T-helper 17 cell (primary cell): ENCODE measurements at regions not wholly inside any gene's neighbourhood (a gene's known extent, or its start where the extent isn't known, plus 50 kb on each side); places are given as distances from the start of the nearest gene placed in this dataset.

Experiments used
- ATAC-seq: fragments of 150-1000 bp; cut with Tn5 transposase; 2 replicates; pipeline ENCODE4 v1.10.0; 2021; ENCODE audit warnings: mild to moderate bottlenecking, moderate library complexity
- DNase-seq, 3 donors: peaks; one replicate each; pipeline versions ENCODE4 v3.0.0 to v3.0.0-alpha.2; 2020 to 2021
- H3K9me3 ChIP-seq: one replicate; pipeline ENCODE4 v1.7.0; 2013; ENCODE audit warnings: low read length, mild to moderate bottlenecking; ENCODE audit not compliant: control insufficient read depth, poor library complexity, severe bottlenecking
- H3K27ac Mint-ChIP-seq: one replicate; pipeline ENCODE4 v1.8.0; 2022; ENCODE audit warnings: mild to moderate bottlenecking, moderate library complexity, mixed read lengths
- H3K27me3 Mint-ChIP-seq: one replicate; pipeline ENCODE4 v1.8.0; 2022; ENCODE audit warnings: mixed read lengths
- H3K36me3 Mint-ChIP-seq: one replicate; pipeline ENCODE4 v1.8.0; 2022; ENCODE audit warnings: low read depth, mixed read lengths
- H3K4me1 Mint-ChIP-seq: one replicate; pipeline ENCODE4 v1.8.0; 2022; ENCODE audit warnings: mild to moderate bottlenecking, mixed read lengths
- H3K4me3 Mint-ChIP-seq: one replicate; pipeline ENCODE4 v1.8.0; 2022; ENCODE audit warnings: mild to moderate bottlenecking, moderate library complexity, mixed read lengths

DNA sequence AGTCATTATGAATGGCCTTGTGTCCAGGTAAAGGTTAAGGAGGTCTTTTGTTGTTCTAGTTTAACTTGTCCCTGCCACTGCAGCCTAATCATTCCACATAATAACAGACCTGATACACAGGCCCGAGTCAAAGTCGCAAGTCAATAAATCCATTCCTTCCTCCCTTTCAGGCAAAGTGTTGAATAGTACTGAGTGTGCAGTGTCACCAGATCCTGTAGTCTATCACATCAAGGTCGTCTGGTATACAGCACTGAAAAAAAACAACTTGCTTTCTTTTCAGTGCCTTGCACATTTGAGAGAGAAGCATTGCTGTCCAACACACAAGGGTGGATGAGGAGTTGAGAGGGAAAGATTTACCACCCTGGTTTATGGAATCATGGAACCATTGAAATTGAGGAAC lies 606.2 kb downstream of the BCL11A start:
- DNase-seq (no peak), ATAC-seq (no peak)
- Mint-ChIP-seq H3K27me3 (peaks cover 19% of the 10 kb centered on the region), H3K36me3 (no peaks in the 10 kb centered on the region), H3K4me1 (no peaks in the 10 kb centered on the region), H3K27ac (no peak overlapping the region), H3K4me3 (no peak overlapping the region)
- H3K9me3 ChIP-seq: no peaks in the 10 kb centered on the region

DNA sequence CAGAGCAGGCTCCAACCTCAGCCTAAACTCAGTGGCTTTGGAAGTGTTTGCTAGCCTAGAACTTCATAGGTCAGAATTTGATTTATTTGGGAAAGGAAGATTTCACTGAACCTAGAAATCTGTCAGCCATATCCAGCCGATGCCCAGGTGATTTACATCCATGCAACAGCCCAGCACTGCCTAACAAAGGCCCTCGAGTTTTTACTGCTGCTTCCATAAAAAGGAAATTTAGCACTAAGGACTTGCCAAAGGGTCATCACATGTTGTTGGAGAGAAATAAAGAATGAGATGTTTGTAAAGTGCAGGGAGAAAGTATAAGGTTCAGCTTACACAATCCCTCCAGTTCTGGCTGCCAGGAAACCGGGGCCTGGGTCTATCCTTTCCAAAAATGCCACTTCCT lies 614.2 kb downstream of the BCL11A start:
- Mint-ChIP-seq H3K36me3 (no peaks in the 10 kb centered on the region), H3K4me1 (no peaks in the 10 kb centered on the region), H3K27me3 (peaks cover 3% of the 10 kb centered on the region), H3K4me3 (no peak overlapping the region), H3K27ac (no peak overlapping the region)
- DNase-seq: no peak
- H3K9me3 ChIP-seq: no peaks in the 10 kb centered on the region
- no peak for ATAC-seq

DNA sequence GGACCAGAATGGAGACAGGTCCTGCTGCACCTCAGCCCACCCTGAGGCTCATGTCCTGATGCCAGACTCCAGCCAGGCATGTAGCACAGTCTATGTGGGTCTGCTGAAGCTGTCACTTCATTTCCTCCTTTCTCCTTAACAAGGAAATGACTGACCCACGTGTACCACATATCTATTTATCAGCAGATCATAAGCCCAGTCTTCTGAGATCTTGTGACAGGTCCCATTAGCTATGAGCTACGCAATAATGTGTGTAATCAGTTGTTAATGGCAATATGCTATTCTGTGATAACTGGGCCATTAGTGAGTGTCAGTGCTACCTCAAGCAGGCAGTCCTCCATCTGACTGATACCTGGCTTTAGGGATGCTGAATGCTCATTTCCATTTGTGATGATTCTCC lies 615.3 kb downstream of the BCL11A start:
- no peak overlapping the region for H3K4me3 Mint-ChIP-seq
- no peak for ATAC-seq
- no peak for DNase-seq
- no peaks in the 10 kb centered on the region for H3K36me3 Mint-ChIP-seq
- no peaks in the 10 kb centered on the region for H3K27me3 Mint-ChIP-seq
- H3K9me3 ChIP-seq: no peaks in the 10 kb centered on the region
- no peaks in the 10 kb centered on the region for H3K4me1 Mint-ChIP-seq
- no peak overlapping the region for H3K27ac Mint-ChIP-seq

DNA sequence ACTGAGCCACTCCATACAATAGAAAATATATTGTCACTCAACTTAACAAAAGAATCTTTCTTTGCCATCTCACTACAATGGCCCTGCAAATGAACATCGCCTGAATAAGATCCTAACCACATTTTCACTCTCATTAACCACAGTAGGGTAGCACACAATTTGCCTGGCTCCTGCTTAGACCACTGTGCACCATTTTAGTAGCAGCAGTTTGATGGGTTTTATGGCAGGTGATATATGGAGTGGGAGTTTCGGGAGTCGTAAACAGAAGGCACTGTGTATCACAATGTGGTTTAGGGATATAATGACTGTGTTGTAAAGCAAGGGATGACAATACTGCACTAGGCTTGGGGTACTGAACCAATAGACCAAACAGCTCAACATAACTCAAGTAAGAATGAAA lies 617.4 kb downstream of the BCL11A start:
- no peaks in the 10 kb centered on the region for H3K36me3 Mint-ChIP-seq
- H3K27me3 Mint-ChIP-seq: no peaks in the 10 kb centered on the region
- H3K4me3 Mint-ChIP-seq: no peak overlapping the region
- H3K4me1 Mint-ChIP-seq: no peaks in the 10 kb centered on the region
- DNase-seq (no peak), ATAC-seq (no peak)
- H3K9me3 ChIP-seq: no peaks in the 10 kb centered on the region
- no peak overlapping the region for H3K27ac Mint-ChIP-seq

DNA sequence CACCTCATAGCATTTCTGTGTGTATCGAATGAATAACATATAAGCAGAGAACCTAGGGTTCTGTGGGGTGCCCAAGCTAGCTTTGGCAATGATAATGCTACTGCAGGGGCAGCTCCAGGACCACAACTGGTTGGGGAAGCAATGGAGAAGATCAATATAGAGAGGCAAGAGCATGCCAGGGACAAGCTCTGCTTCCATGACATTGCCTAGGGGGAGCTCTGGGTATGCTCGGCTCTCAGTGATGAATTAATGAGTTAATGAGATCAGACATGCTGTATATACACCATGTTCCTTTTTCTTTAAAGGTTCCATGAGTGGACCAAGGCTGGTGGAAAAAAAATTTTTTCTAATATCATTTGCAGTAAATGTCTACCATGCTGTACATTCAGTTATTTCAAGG lies 618.4 kb downstream of the BCL11A start:
- H3K4me1 Mint-ChIP-seq: no peaks in the 10 kb centered on the region
- no peaks in the 10 kb centered on the region for H3K36me3 Mint-ChIP-seq

DNA sequence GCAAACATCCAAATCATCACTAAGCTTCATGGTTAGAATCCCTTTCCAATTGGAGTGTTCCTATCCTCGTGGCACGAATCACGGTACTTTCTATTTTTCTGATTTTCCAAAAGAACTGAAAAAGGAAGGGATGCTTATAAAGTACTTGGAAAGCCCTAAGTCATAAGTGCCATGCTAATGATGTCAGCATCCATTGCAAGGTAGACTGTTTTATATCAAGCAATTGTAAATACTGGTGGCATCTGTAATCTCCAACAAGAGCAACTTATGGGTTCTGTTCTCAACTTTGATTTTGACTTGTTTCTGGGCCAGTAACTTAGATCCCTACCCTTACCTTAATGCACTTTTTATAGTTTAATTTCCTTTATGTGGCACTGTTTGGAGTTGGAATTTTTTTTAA lies 619.5 kb downstream of the BCL11A start:
- ATAC-seq (no peak), DNase-seq (no peak)
- no peaks in the 10 kb centered on the region for H3K4me1 Mint-ChIP-seq
- no peaks in the 10 kb centered on the region for H3K27me3 Mint-ChIP-seq
- H3K4me3 Mint-ChIP-seq: no peak overlapping the region
- H3K9me3 ChIP-seq: no peaks in the 10 kb centered on the region
- H3K27ac Mint-ChIP-seq: no peak overlapping the region
- H3K36me3 Mint-ChIP-seq: no peaks in the 10 kb centered on the region

More for the DNA sequence above, 618.4 kb downstream of the BCL11A start:
- ATAC-seq (no peak), DNase-seq (no peak)
- H3K4me3 Mint-ChIP-seq: no peak overlapping the region
- no peak overlapping the region for H3K27ac Mint-ChIP-seq
- H3K9me3 ChIP-seq: no peaks in the 10 kb centered on the region
- no peaks in the 10 kb centered on the region for H3K27me3 Mint-ChIP-seq

DNA sequence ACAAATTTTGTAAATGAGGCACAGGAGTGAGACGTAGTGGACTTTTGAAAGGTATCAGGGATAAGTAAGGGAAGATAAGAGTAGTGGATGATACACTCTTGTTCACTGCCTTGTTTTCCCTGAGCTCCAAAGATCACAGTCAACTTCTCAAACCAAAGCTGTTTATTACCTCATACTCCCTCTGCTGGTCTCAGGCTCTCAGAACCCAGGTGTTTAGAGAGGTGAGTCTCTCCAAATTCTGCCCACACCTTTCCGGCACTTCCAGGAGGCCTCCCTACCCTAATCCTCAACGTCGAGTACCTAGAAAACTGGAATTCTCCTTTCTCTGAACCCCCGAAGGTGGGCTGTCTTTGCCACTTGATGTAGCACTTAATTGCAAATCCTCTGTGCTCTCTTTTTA lies 621.1 kb downstream of the BCL11A start:
- no peak overlapping the region for H3K27ac Mint-ChIP-seq
- no peak overlapping the region for H3K4me3 Mint-ChIP-seq
- H3K9me3 ChIP-seq: no peaks in the 10 kb centered on the region
- H3K36me3 Mint-ChIP-seq: no peaks in the 10 kb centered on the region
- DNase-seq: no peak
- ATAC-seq: no peak
- H3K4me1 Mint-ChIP-seq: no peaks in the 10 kb centered on the region
- no peaks in the 10 kb centered on the region for H3K27me3 Mint-ChIP-seq

DNA sequence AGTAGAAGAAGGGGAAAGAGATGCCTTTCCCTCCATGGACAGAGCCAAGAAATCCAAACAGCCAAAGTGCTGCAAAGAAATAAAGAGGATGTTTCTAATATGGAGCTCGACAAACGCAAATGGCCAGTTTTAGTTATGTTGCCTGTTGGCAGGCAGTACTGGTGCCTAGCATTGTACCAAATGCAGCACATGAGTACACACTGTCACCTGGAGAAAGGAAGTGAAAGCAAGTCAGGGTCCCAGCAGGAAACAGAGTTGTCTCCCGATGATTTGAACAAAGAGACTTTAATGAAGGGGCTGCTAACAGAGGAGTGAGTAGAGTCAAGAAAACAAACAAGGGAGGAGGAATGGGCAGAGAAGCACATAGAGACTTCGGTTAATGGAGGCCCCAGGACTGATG lies 623.0 kb downstream of the BCL11A start:
- Mint-ChIP-seq H3K27ac (no peak overlapping the region), H3K4me3 (no peak overlapping the region), H3K36me3 (no peaks in the 10 kb centered on the region), H3K4me1 (no peaks in the 10 kb centered on the region), H3K27me3 (no peaks in the 10 kb centered on the region)
- DNase-seq (no peak), ATAC-seq (no peak)
- H3K9me3 ChIP-seq: no peaks in the 10 kb centered on the region

DNA sequence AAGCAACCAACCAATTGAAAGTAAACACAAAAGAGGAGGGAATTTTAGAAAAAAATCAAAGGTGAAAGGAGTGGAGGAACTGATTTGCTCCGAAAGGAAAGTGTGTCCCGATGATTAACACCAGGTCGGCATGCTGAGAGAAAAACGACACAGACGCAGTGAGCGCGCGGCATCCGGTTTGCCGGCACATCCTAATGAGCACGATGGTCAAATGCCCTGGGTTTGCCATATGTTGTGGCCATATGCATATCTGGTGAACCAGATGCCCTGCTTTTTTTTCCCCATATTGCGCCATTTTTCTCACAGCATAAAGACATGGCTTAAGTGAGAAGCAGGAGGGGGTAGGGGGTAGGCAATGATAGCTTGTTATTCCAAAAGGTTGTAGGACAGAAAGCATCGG lies 626.7 kb downstream of the BCL11A start:
- ATAC-seq (no peak), DNase-seq (no peak)
- Mint-ChIP-seq H3K27me3 (no peaks in the 10 kb centered on the region), H3K4me3 (no peak overlapping the region), H3K4me1 (no peaks in the 10 kb centered on the region), H3K36me3 (no peaks in the 10 kb centered on the region), H3K27ac (no peak overlapping the region)
- H3K9me3 ChIP-seq: no peaks in the 10 kb centered on the region

DNA sequence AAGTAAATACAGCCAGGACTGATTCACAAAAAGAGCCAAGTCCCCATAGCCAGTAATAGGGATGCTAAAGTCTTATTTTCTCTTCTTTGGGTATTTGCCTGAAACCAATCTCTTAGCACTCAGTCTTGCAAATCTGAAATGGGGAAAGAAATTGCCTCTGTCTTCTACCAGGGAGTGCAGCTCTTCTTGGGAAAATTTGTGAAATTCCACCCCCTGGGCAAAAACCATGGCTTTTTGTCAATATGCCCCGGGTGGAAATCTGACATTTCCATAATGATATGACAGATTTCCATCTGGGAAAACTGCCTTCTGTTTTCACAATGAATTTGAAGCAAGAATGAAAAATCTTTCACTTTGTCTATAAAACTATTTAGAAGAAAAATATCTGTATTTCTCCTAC lies 628.1 kb downstream of the BCL11A start:
- Mint-ChIP-seq H3K27ac (no peak overlapping the region), H3K4me1 (no peaks in the 10 kb centered on the region), H3K36me3 (no peaks in the 10 kb centered on the region), H3K27me3 (no peaks in the 10 kb centered on the region), H3K4me3 (no peak overlapping the region)
- ATAC-seq (no peak), DNase-seq (no peak)
- H3K9me3 ChIP-seq: no peaks in the 10 kb centered on the region

DNA sequence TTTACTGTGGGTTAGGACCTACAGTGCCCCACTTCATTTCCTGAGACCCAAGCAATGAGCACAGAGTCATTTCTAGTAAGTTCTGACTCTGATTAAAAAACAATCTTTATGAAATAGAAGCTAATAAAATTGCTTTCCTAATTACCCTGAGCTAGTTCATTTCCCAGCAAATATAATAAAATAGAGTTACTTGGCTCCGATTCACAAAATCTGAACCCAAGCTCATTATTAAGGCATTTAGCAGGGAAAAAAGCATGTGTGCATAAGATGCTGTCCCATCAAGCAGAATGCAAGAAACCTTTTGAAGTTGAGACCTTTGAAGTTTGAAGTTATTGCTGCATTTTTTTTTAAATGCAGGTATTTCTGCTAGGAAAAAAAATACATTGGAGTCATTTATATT lies 629.1 kb downstream of the BCL11A start:
- no peaks in the 10 kb centered on the region for H3K4me1 Mint-ChIP-seq
- H3K4me3 Mint-ChIP-seq: no peak overlapping the region
- H3K27me3 Mint-ChIP-seq: no peaks in the 10 kb centered on the region
- DNase-seq: no peak
- H3K27ac Mint-ChIP-seq: no peak overlapping the region
- ATAC-seq: no peak
- no peaks in the 10 kb centered on the region for H3K9me3 ChIP-seq
- no peaks in the 10 kb centered on the region for H3K36me3 Mint-ChIP-seq

DNA sequence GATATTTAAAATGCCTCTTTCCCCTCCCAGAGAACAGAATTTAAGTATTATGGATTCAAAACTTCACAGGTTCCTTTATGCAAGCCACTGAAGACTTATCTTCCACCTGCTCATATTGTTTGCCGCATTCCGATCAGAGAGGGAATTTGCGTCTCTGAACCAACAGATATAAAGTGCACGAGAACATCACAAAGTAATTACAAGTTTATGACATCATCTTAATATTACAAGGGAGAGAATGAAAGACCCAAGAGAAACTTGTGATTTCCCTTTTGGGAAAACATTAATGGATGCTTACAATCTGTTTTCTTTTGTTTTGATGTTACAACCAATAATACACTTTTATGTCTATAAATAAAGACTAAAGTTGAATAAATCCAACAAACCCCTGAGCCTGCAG lies 631.0 kb downstream of the BCL11A start:
- Mint-ChIP-seq H3K27ac (no peak overlapping the region), H3K4me1 (no peaks in the 10 kb centered on the region), H3K4me3 (no peak overlapping the region), H3K36me3 (no peaks in the 10 kb centered on the region), H3K27me3 (no peaks in the 10 kb centered on the region)
- no peak for DNase-seq
- no peak for ATAC-seq
- H3K9me3 ChIP-seq: no peaks in the 10 kb centered on the region

DNA sequence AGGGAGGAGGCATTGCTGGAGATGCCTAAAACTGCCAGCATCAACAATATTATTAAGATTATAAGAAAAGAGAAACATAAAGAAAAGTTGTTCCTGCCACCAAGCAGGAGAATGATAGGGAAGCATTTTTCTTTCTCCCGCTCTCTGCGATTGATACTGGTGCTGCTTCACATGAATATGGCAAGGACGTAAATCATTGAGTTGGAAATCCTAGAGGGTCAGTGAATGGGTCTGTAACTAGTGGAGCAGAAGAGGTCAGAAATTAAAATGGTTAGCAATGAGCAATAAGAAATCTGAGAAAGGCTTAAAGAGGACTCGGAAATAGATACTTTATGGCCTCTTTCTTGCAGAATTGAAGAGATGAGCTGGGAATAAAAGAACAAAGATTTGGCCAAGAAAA lies 631.7 kb downstream of the BCL11A start:
- DNase-seq (no peak), ATAC-seq (no peak)
- Mint-ChIP-seq H3K4me1 (no peaks in the 10 kb centered on the region), H3K27me3 (no peaks in the 10 kb centered on the region), H3K27ac (no peak overlapping the region), H3K36me3 (no peaks in the 10 kb centered on the region), H3K4me3 (no peak overlapping the region)
- no peaks in the 10 kb centered on the region for H3K9me3 ChIP-seq

DNA sequence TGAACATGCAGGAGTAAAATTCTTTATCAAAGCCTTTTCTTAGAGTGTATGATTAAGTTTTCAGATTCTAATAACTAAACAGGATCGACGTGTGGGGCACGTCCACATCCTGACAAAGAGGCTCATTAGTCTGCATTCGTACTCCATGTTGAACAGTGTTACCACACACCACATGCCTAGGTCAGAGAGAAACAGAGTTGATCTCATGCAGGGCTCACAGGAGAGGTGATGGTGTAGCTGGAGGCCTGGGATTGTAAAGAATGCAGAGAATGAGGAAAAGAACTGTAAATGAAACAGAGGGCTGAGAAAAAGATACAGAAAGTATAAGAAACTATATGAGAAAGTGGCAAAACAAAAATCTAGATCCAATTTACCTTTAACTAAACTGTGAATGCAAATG lies 632.5 kb downstream of the BCL11A start:
- H3K4me1 Mint-ChIP-seq: no peaks in the 10 kb centered on the region
- H3K9me3 ChIP-seq: no peaks in the 10 kb centered on the region
- ATAC-seq: no peak
- H3K27ac Mint-ChIP-seq: no peak overlapping the region
- H3K36me3 Mint-ChIP-seq: no peaks in the 10 kb centered on the region
- H3K4me3 Mint-ChIP-seq: no peak overlapping the region
- DNase-seq: no peak
- H3K27me3 Mint-ChIP-seq: no peaks in the 10 kb centered on the region

DNA sequence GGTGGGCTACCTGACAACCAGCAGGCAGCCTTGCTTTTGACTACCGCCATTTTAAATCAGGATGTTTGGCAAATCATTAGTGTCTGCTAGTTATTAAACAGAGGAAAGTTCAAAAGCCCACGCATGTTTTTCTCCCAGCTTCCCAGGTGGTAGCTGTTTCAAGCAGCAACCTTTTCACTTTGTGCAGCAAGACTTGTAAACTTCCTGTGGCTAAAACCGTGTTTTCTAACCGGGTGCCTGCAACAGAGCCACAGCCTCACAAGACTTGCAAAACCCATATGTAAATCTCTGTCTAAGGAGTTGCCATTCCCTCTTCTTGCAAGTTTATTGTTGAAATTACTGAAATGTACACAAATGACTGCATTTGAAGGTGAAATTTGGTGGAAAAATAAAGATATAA lies 633.1 kb downstream of the BCL11A start:
- no peaks in the 10 kb centered on the region for H3K9me3 ChIP-seq
- no peak overlapping the region for H3K4me3 Mint-ChIP-seq
- H3K27ac Mint-ChIP-seq: no peak overlapping the region
- DNase-seq (no peak), ATAC-seq (no peak)
- H3K27me3 Mint-ChIP-seq: no peaks in the 10 kb centered on the region
- H3K4me1 Mint-ChIP-seq: no peaks in the 10 kb centered on the region
- H3K36me3 Mint-ChIP-seq: no peaks in the 10 kb centered on the region
